ENCODE measurements at regions not wholly inside any gene's neighbourhood (a gene's known extent, or its start where the extent isn't known, plus 50 kb on each side); places are given as distances from the start of the nearest gene placed in this dataset.

GRCh38 chr16:64459821-64460220, 662.0 kb downstream of the CDH11 start:
- DNase-seq (ENCODE audit: low spot score) = no peak

GRCh38 chr16:64459402-64459801, 662.5 kb downstream of the CDH11 start:
- DNase-seq (ENCODE audit: low spot score) = no peak

- no peak for DNase-seq (ENCODE audit: low spot score)
Measured at GRCh38 chr16:64455275-64455674, 666.6 kb downstream of the CDH11 start.

GRCh38 chr16:64453646-64454045, 668.2 kb downstream of the CDH11 start:
- DNase-seq (ENCODE audit: low spot score) = no peak

- no peak for DNase-seq (ENCODE audit: low spot score)
Measured at GRCh38 chr16:64452446-64452845, 669.4 kb downstream of the CDH11 start.

GRCh38 chr16:64450177-64450576, 671.7 kb downstream of the CDH11 start:
- DNase-seq (ENCODE audit: low spot score) = no peak

GRCh38 chr16:64449506-64449905, 672.4 kb downstream of the CDH11 start:
- no peak for DNase-seq (ENCODE audit: low spot score)

GRCh38 chr16:64445649-64446048, 676.2 kb downstream of the CDH11 start:
- DNase-seq (ENCODE audit: low spot score) = no peak

- DNase-seq (ENCODE audit: low spot score) = no peak
Measured at GRCh38 chr16:64445245-64445644, 676.6 kb downstream of the CDH11 start.

GRCh38 chr16:64440421-64440831, 681.4 kb downstream of the CDH11 start:
- no peak for DNase-seq (ENCODE audit: low spot score)

- no peak for DNase-seq (ENCODE audit: low spot score)
Measured at GRCh38 chr16:64440005-64440404, 681.9 kb downstream of the CDH11 start.

- DNase-seq (ENCODE audit: low spot score) = no peak
Measured at GRCh38 chr16:64437706-64438324, 684.0 kb downstream of the CDH11 start.

- DNase-seq (ENCODE audit: low spot score) = no peak
Measured at GRCh38 chr16:64434526-64435069, 687.3 kb downstream of the CDH11 start.

GRCh38 chr16:64428463-64429113, 693.3 kb downstream of the CDH11 start:
- no peak for DNase-seq (ENCODE audit: low spot score)

- DNase-seq (ENCODE audit: low spot score) = no peak
Measured at GRCh38 chr16:64426131-64426666, 695.7 kb downstream of the CDH11 start.

GRCh38 chr16:64425381-64425780, 696.5 kb downstream of the CDH11 start:
- DNase-seq (ENCODE audit: low spot score) = no peak

GRCh38 chr16:64422259-64422658, 699.6 kb downstream of the CDH11 start:
- no peak for DNase-seq (ENCODE audit: low spot score)

GRCh38 chr16:64421515-64421914, 700.3 kb downstream of the CDH11 start:
- DNase-seq (ENCODE audit: low spot score) = no peak

- DNase-seq (ENCODE audit: low spot score) = no peak
Measured at GRCh38 chr16:64419832-64420231, 702.0 kb downstream of the CDH11 start.

GRCh38 chr16:64417711-64418227, 704.1 kb downstream of the CDH11 start:
- DNase-seq (ENCODE audit: low spot score) = no peak

- no peak for DNase-seq (ENCODE audit: low spot score)
Measured at GRCh38 chr16:64416216-64417005, 705.5 kb downstream of the CDH11 start.

GRCh38 chr16:64412578-64413280, 709.1 kb downstream of the CDH11 start:
- DNase-seq (ENCODE audit: low spot score) = no peak
